ENCODE measurements at regions not wholly inside any gene's neighbourhood (a gene's known extent, or its start where the extent isn't known, plus 50 kb on each side); places are given as distances from the start of the nearest gene placed in this dataset.

- no peak for DNase-seq
Observed at GRCh38 chr1:82517586-82517985, 716.9 kb downstream of the ADGRL2 start.

- no peak for DNase-seq
Observed at GRCh38 chr1:82515650-82516049, 714.9 kb downstream of the ADGRL2 start.

DNA sequence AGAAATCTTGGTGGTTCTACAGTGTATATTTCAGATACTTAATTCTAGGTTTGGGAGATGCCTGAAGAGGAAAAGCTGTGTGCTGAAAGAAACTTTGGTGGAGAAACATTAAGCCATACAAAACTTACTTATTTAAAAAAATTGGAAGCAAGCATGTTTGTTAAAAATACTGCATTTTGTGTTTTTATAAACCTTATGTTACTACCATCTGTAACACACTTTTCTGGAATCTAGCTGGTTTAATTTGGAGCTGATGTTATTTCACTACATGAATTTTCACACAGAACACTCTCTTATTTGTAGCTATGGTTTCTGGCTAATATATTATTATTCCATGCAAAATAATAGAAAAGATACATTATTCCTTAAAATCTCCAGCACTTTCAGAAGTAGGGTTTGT is 710.7 kb downstream of the ADGRL2 start:
- DNase-seq: no peak

DNA sequence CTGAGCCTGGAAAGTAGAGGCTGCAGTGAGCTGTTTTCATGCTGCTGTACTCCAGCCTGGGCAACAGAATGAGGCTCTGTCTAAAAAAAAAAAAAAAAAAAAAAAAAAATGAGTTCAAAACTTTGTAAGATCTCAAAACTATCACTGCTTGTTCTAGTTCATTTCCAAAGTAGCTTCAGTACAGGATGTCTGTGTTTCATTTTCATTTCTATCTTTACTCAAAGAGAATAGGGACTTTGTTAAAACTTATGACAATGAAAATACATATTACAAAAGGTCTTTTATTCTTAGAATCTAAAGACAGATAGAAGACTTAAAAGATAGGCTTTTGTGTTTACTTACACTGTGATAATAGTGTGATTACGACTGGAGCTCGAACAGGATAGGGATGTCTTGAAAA is 709.7 kb downstream of the ADGRL2 start:
- DNase-seq: no peak

DNA sequence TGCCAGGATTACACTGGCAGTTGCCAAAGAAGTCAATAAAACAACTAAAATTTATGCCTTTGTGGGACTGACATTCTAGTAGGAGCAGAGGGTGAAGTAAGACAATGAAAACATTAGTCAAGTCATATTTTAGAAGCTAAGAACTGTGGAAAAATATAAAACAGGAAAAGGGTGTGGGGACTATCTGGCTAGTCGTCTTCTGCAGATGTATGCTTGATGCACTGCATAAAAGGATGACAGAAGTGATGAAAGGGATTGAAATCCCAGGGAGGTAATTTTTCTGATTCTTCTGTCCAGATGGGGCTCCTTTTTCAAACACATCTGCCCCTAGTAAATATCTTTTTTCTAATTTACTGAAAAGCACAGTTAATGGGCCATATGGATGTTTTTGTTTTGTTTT is 706.3 kb downstream of the ADGRL2 start:
- DNase-seq: no peak

- DNase-seq: no peak
Observed at GRCh38 chr1:82503822-82504221, 703.1 kb downstream of the ADGRL2 start.

DNA sequence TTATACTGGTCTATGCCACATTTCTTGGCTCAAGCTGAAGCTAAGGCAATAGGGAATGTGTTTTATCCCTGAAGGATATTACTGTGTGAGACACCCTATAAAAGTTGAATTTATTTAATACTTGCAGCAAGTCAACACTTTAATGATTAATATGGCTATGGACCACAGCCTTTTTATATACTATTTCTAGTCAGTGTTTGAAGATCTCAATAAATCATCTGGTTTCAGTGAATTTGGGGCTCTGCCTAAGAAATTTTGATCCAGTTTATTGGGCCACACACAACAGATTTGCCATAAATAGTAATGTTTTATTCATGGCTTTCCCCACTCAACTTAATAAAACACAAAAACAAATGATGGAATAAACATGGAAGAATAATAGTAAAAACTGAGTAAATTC is 698.3 kb downstream of the ADGRL2 start:
- DNase-seq: no peak

- DNase-seq: no peak
Observed at GRCh38 chr1:82494117-82494516, 693.4 kb downstream of the ADGRL2 start.

DNA sequence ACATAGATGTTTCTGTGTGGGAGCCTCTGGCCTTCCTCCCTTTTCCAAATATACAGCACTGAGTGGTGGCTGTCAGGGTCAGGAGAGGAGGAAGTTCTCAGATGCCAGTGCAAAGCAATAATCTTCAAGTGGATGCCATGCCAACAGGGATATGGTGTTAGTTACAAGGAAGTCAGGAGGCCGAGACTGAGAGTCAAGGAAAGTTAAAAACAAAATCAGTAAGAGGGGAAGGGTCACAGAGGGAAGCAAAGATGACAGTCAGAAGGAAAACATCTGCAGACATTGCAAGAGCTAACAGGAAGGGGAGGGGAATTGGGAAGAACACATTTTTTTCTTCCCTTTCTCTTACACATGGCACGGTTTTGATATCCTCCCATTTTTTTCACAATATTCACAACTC is 691.4 kb downstream of the ADGRL2 start:
- peak in 1 of 3 experiments; percentile 9 for DNase-seq

- no peak for DNase-seq
Observed at GRCh38 chr1:82491301-82492048, 690.7 kb downstream of the ADGRL2 start.

- DNase-seq: peak in 1 of 3 experiments; percentile 27
Observed at GRCh38 chr1:82487778-82488177, 687.0 kb downstream of the ADGRL2 start.

DNA sequence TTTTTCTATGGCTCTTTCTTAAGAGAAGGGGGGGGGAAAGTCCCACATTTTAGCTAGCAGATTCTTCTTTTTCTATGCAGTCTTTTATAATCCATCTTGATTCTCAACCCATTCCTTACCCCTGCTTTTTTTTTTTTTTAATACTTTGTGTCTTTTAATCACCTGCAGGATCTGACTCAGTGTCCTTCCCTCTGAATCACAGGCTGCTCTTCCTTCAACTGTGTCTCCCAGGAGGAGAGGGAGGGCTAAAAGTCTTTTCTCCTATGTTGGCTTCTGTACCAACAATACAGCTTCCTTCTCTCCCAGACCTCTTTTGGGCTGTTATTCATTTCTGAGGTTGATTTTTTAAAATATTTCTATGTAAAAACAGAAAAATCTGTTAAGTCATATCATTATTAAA is 686.2 kb downstream of the ADGRL2 start:
- no peak for DNase-seq

DNA sequence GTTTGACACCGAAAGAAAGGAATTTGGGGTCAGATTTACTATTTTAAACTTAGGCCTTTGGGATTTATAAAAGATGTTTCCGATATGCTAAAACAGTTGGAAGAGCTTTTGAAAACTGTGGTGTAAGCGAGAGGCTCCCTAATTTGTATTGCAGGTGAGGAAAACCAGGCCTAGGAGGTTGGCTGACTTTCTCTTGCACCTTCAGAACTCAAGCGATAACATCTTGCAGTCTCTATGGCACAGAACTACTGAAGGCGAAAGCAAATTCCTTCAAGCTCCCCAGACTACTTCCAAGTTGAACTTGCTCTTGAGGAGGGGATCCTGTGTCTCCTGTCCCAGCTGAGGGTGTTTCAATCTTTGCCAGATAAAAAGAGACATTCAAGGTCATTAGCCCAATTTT is 685.7 kb downstream of the ADGRL2 start:
- DNase-seq: no peak

DNA sequence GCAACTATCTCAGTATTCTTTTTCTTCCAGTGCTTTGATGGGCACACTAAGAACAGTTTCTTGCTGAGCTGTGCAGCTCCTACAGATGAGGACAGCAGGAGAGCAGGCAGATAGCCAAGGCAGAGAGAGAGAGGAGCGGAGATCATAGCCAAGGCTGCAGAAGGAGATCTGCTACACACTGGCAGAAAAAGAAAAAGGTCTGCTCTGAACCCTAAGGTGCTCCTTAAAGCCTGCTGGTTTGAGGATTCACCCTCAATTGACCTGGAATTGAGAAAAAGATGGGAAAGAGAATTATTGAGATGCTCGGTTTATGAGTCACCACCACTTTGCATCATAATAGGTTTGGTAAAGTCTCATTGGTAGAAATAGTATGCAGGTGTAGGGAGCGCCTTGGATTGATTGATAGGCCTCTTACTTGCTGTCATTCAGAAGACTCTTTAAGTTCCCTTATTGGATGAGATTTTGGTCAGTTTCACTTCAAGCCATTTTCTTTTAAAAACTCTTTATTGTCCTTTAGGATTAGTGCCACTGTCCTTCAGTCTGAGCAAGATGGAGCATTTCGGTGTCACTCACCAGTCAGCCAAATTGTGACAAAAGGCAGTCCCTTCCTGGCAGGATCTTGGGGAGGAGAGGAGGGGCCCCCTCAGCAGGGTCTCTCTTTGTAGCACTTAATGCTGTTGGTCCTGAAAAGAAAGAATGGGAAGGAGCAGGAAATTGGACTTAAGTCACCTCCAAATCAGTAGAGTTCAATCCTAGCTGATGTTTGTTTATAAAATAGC is 685.0 kb downstream of the ADGRL2 start:
- peak in 2 of 3 experiments; percentile 27 to 44 for DNase-seq

DNA sequence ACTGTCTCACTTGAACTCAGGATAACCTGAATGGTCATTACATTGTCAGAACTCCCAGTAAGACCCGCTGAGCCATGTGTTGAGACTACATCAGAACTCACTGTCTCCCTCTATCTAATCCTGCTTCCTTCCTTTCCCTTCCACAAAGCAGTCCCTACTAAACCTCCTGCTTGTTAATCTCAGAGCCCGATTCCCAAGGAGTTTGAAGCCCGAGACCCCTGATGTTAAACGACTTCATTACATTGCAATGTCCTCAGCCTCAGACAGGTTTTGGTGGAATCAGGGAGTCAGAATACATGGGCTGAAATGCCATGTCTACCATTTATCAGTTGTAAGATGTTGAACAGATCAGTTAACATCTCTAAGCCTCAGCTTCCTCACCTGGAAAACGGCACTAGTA is 682.4 kb downstream of the ADGRL2 start:
- DNase-seq: no peak

DNA sequence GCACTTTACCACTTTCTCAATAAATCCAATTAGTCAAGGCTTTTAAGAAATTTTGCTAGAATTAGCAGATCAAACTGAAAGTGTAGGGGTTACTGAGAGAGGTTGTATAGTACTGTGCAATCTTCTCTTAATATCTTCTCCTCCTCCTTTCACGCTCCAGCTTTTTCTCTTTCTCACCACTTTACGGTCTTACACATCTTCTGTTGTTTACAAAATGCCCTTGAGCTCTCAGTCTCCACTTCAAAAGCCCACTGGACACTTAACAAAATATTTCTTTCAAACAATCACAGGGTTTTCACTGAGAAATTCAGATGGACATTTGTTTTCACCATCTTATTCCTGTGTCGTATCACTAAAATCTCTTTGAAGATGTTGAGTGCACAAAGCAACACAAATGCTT is 678.2 kb downstream of the ADGRL2 start:
- DNase-seq: no peak

DNA sequence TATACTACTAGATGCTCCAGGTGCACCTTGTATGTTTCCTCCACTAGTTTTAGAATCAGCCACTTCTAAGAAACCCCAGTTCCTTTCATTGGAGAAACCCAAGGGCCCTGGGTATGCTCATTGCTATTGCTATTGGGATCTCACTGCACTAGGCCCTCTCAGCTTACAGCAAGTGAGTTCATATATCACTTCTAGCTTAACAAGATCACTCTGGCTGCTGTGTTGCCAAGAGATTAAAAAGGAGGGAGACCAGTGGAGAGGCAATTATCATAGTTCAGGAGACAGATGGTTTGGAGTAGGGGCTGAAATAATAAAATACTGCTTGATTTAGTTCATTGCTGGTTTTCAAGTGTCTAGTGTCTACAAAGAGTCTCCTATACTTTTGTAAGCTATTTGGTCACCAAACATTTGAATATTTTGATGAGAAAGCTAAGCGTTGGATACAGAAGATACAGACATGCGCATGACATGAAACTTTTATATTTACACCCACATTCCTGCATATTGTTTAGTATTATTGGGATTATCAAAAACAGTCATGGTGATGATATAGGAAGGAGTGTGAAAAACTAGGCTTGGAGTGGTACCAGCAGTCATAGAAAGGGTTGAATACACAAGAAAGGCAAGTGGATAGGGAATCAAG is 671.9 kb downstream of the ADGRL2 start:
- peak; percentile 14 to 67 (median 58) for DNase-seq

DNA sequence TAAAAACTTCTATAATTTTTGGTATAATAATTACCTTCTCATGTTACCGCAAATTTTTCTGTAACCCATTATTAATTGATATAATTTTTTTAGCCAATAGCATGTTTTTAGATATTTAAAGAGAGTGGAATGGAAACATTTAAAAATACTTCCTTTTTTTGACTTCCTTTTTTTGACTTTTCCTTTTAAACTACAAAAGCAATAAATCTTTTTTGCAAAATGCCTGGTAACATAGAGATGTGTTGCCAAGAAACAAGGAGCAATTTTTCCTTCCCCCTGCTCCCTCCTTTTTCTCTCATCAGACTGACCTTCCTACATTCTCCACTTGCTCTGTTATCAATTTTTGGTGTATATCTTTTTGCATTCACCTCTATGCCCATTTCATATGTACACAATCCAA is 666.2 kb downstream of the ADGRL2 start:
- no peak for DNase-seq

- no peak for DNase-seq
Observed at GRCh38 chr1:82466416-82466815, 665.7 kb downstream of the ADGRL2 start.

DNA sequence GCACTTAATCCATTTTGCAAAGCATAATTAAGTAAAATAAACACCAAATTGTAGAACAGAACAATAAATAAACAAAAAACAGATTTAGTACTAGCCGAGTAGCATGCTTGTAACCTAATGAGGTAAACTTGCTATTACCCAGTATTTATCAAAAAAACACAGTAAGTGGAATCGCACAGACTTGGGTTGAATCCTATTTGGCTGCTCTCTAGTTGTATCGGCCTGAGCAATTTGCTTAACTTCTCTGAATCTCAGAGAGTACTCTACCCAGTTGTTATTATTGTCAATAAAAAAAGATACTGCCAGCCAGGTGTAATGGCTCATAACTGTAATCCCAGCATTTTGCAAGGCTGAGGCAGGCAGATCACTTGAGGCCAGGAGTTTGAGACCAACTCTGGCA is 664.3 kb downstream of the ADGRL2 start:
- no peak for DNase-seq

- DNase-seq: peak in 1 of 3 experiments; percentile 35
Observed at GRCh38 chr1:82464362-82465001, 663.7 kb downstream of the ADGRL2 start.

DNA sequence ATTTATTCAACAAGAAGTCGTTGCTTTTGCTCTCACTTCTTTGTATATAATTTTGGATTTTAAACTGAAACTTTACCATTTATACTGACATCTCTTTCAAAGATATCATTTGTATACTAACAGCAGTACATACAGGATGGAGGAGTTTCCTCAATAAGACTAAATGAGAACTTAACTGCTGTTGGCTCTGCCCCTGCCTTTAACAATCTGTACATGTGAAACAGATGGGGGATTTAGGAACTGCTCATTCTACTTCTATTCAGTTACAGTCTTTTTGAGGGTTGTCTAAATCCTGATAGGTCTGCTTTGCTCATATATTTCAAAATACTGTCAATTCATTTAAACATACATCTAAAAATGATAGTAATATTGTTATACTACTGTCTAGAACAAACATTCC is 663.2 kb downstream of the ADGRL2 start:
- no peak for DNase-seq

GRCh38 chr1:82462366-82462765 is 661.6 kb downstream of the ADGRL2 start:
- DNase-seq: peak in 1 of 3 experiments; percentile 81
